GM12875 (cell line): ENCODE measurements at regions not wholly inside any gene's neighbourhood (a gene's known extent, or its start where the extent isn't known, plus 50 kb on each side); places are given as distances from the start of the nearest gene placed in this dataset.

Source experiments
- H3K4me3 ChIP-seq: one replicate; pipeline ENCODE4 v1.5.1; 2011; ENCODE audit warnings: low read depth, low read length, control low read depth
- TF ChIP-seq, protein P1 (sequence below): IDR thresholded peaks from 2 replicates; pipeline ENCODE4 v1.5.1; 2011; ENCODE audit warnings: low read depth, mild to moderate bottlenecking, control low read depth, inconsistent platforms, low read length, moderate library complexity, borderline replicate concordance; ENCODE audit not compliant: insufficient read depth

DNA sequence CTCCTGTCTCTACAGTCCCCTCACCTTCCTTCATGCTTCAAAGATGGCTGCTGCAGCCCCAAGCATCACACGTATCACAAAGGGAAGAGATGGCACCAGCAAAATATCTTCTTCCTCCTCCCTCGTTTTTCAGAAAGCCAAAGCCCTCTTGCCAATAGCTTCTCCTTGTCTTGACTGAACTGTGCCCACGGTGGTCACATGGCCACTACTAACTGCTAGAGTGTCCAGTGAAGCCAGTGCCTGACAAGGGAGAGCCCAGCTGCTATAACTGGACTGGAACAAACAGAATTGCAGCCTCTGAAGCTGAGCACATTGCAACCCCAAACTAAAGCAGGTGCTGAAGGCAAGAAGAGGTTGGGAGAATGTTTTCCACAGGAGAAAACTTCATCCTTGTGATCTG, 120.8 kb upstream of the RET start:
- TF ChIP-seq, protein P1, sequence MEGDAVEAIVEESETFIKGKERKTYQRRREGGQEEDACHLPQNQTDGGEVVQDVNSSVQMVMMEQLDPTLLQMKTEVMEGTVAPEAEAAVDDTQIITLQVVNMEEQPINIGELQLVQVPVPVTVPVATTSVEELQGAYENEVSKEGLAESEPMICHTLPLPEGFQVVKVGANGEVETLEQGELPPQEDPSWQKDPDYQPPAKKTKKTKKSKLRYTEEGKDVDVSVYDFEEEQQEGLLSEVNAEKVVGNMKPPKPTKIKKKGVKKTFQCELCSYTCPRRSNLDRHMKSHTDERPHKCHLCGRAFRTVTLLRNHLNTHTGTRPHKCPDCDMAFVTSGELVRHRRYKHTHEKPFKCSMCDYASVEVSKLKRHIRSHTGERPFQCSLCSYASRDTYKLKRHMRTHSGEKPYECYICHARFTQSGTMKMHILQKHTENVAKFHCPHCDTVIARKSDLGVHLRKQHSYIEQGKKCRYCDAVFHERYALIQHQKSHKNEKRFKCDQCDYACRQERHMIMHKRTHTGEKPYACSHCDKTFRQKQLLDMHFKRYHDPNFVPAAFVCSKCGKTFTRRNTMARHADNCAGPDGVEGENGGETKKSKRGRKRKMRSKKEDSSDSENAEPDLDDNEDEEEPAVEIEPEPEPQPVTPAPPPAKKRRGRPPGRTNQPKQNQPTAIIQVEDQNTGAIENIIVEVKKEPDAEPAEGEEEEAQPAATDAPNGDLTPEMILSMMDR = no peak
- H3K4me3 ChIP-seq = no peak overlapping the region

DNA sequence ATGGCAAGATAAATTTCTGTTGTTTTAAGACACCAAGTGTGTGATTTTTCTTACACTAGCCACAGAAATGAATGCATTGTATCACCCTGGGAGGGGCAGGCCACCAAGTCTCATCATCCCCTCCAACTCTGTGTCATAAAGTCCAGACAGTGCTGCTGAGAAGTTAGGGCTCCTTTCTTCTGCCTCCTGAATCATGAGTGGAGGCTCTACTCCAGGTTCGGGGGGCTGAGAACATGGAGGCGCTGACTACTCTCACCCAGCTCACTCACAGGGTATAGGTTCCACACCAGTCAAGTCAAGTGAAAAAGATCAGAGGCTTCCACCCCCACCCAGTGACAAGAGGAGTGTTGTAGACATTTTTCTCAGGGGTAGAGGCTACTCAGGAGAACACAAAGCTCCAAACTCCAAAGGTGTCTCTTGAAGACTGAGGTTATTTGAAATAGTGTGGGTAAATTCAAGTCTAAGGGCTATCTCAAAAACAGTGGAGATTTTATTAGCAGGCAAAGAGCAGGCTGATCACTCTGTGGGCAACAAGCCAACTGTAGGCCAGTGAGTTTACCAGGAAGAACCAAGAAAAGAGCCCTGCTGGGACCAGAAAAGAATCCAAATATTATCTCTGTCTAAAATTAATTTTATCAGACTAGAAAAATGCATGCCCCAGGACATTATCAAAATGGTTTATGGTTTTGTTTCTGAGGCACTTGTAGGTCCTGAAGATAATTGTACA, 118.6 kb upstream of the RET start:
- TF ChIP-seq, protein P1 = no peak
- no peak overlapping the region for H3K4me3 ChIP-seq

DNA sequence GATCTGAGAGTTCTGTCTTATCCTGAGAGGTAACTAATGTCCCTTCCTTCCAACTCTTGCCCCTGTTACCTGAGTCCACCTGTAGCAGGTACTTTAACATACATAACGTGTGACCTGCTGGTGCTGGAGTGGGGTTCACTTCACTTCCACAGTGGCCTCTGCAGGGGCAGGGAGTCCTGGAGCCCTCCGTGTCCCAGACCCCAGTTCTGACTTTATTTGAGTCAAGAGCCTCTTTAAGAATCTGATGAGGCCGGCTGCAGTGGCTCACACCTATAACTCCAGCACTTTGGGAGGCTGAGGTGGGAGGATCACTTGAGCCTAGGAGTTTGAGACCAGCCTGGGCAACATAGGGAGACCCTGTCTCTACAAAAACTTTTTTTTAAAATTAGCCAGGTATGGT, 117.0 kb upstream of the RET start:
- TF ChIP-seq, protein P1 = no peak
- H3K4me3 ChIP-seq = no peak overlapping the region

DNA sequence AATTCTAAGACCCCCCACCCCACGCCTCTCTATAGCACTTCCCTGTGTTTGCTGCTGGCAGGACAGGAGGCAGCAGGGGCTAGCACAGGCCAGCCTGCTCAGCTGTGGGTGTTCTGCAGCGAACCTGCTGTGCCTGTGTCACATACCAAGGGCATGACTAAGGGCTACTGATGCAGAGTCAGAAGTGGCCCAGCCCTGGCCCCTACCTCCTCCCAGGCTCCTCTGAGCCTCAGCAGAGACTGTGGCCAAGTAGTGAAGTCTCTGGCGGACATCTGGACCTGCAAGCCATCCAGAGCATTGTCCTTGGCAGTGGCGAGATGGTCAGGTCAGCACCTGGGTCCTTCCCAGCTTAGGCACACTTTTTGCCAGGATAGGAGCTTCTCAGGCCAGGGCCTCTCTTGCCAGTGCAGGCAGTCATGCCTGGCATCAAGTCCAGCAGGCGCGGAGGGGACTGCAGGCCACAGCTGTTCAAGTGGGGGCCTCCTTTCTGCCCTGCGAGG, 116.3 kb upstream of the RET start:
- TF ChIP-seq, protein P1 = no peak
- H3K4me3 ChIP-seq = no peak overlapping the region

DNA sequence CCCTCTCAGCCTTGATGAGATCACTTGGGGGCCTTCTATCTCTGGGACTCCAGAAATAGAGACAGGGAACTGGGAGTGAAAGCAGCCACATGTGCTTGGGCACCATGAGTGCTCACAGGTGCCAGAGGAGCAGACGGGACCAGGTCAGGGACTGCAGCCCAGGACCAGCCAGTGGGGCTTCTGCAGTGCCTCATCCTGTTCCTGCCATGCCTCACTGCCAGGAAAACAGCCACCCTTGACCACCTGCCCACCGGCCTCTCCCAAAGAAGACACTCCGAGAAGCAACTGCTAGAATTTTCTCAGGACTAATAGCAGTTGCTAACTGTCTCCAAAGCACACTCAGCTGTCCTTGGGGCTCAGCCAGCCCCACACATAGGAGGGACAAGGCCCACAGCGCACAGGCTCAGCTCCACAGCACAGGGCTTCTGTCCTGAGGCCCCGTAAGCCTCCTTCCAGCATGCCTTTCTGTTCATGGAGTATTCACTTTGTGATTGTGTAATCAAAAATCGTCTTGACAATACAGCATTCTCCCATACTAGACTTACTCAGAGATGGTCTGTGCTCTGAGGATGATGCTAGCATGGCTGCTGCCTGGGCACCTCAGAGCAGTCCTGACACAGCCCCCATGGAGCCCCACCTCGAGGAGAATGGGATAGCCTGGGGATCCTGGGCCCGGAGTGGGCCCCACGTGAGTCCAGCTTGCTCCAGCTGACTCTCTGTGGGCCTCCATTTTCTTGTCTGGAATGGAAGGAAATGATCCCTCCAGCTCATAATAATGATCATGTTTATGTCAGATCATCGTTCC, 115.7 kb upstream of the RET start:
- TF ChIP-seq, protein P1 = no peak

DNA sequence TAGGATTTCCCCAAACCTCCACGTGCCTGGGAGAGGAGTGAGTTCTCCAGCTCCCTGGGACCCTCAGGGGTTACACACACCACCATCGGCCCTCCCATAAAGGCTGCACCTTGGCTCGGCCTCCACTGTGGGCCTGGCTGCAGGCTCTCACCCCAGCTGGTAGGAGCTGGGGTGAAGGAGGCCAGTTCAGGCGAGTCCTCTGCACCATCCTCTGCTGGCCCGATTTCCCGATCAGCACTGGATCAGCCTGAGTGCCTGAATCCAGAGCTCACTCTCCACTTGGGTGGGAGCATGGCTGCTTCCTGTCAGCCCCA, 115.1 kb upstream of the RET start:
- no peak overlapping the region for H3K4me3 ChIP-seq
- TF ChIP-seq, protein P1 = no peak

More for the DNA sequence above, 115.7 kb upstream of the RET start:
- H3K4me3 ChIP-seq = no peak overlapping the region
